GM23338 (cell line): ENCODE measurements at regions not wholly inside any gene's neighbourhood (a gene's known extent, or its start where the extent isn't known, plus 50 kb on each side); places are given as distances from the start of the nearest gene placed in this dataset.

Experiments used
- CTCF ChIP-seq, 2 experiments: fragments of 200-600 bp in 1 of 2; sonication (generic) in 1 of 2; conservative IDR thresholded peaks; 2 replicates each; pipeline versions ENCODE4 v1.5.1 to v1.6.1; 2016 to 2017; ENCODE audit warnings: antibody characterized with exemption in 2 of 2, low read depth in 2 of 2, mild to moderate bottlenecking in 2 of 2, moderate library complexity in 1 of 2
- EZH2 ChIP-seq: fragments of 200-600 bp; sonication (generic); IDR thresholded peaks from one replicate; pipeline ENCODE4 v1.8.0; 2017; ENCODE audit warnings: antibody characterized with exemption, mild to moderate bottlenecking, low read depth; ENCODE audit not compliant: unreplicated experiment
- EZH2phosphoT487 ChIP-seq: fragments of 200-600 bp; sonication (generic); IDR thresholded peaks from one replicate; pipeline ENCODE4 v1.8.1; 2018; ENCODE audit warnings: antibody characterized with exemption; ENCODE audit not compliant: unreplicated experiment
- POLR2AphosphoS5 ChIP-seq: IDR thresholded peaks from 2 replicates; pipeline ENCODE4 v1.6.1; 2016; ENCODE audit warnings: antibody characterized with exemption, low read depth
- REST ChIP-seq: IDR thresholded peaks from one replicate; pipeline ENCODE4 v1.6.1; 2018; ENCODE audit warnings: antibody characterized with exemption; ENCODE audit not compliant: unreplicated experiment
- ZNF114 ChIP-seq: fragments of 250-450 bp; sonication (Bioruptor Pico); IDR thresholded peaks from 2 replicates; pipeline ENCODE4 v1.5.0; 2020; ENCODE audit warnings: mild to moderate bottlenecking, moderate library complexity

- TF ChIP-seq POLR2AphosphoS5 = no peak
- TF ChIP-seq CTCF (conservative IDR thresholded peaks at IDR 0.05; ENCODE audit: low read depth in 2 of 2) = no peak
- no peak for TF ChIP-seq EZH2
- TF ChIP-seq EZH2phosphoT487 = no peak
- TF ChIP-seq REST = no peak
- TF ChIP-seq ZNF114 (CRISPR knock-in tag) = no peak
These were observed 139.9 kb upstream of the COBL start for GRCh38 chr7:51456431-51457060.
